IMR-90 (cell line): ENCODE measurements at regions not wholly inside any gene's neighbourhood (a gene's known extent, or its start where the extent isn't known, plus 50 kb on each side); places are given as distances from the start of the nearest gene placed in this dataset.
"Not testable (repeated sequence)": the region's sequence is repeated elsewhere in the genome, so short reads cannot be mapped to it uniquely, and the experiment has no call there.

Experiments used
- CHD1 ChIP-seq: IDR thresholded peaks from 2 replicates; pipeline ENCODE4 v1.6.1; 2012; ENCODE audit warnings: low read depth, low read length, improper control_type of control experiment
- CTCF ChIP-seq: conservative IDR thresholded peaks from 2 replicates; pipeline ENCODE4 v1.5.1; 2012; ENCODE audit warnings: mild to moderate bottlenecking, low read depth, low read length, improper control_type of control experiment
- ELK1 ChIP-seq: fragments of 150-350 bp; IDR thresholded peaks from 2 replicates; pipeline ENCODE4 v1.6.1; 2016; ENCODE audit warnings: low read depth, mild to moderate bottlenecking, low read length, moderate library complexity, borderline replicate concordance
- MAFK ChIP-seq: IDR thresholded peaks from 2 replicates; pipeline ENCODE4 v1.6.1; 2012; ENCODE audit warnings: low read depth, low read length, improper control_type of control experiment
- POLR2A ChIP-seq: IDR thresholded peaks from 2 replicates; pipeline ENCODE4 v1.6.1; 2012; ENCODE audit warnings: mild to moderate bottlenecking, low read depth, low read length
- RCOR1 ChIP-seq: IDR thresholded peaks from 2 replicates; pipeline ENCODE4 v1.6.1; 2012; ENCODE audit warnings: mild to moderate bottlenecking, low read length, improper control_type of control experiment; ENCODE audit not compliant: insufficient replicate concordance
- RFX5 ChIP-seq: IDR thresholded peaks from 2 replicates; pipeline ENCODE4 v1.8.0; 2012; ENCODE audit warnings: low read depth, mild to moderate bottlenecking, low read length, moderate library complexity
- USF2 ChIP-seq: fragments of 150-350 bp; IDR thresholded peaks from 2 replicates; pipeline ENCODE4 v1.6.1; 2017; ENCODE audit warnings: mild to moderate bottlenecking, antibody characterized with exemption, low read length, low read depth

GRCh38 chr5:152787709-152788217 lies 382.7 kb upstream of the NMUR2 start:
- not testable (repeated sequence) for TF ChIP-seq POLR2A, CTCF, RFX5, ELK1, RCOR1, USF2, CHD1, MAFK
